Erythroblast (primary cell): ENCODE measurements at regions not wholly inside any gene's neighbourhood (a gene's known extent, or its start where the extent isn't known, plus 50 kb on each side); places are given as distances from the start of the nearest gene placed in this dataset.
"Not testable (repeated sequence)": the region's sequence is repeated elsewhere in the genome, so short reads cannot be mapped to it uniquely, and the experiment has no call there.

Source experiments
- DNase-seq, 2 experiments: peaks; one replicate each; lab custom pipeline; 2025; lab: John Stamatoyannopoulos, UW
- GATA1 ChIP-seq: IDR thresholded peaks from 2 replicates; pipeline ENCODE4 v1.6.1; 2011; ENCODE audit warnings: low read depth, mild to moderate bottlenecking, control low read depth, low read length, moderate library complexity
- POLR2A ChIP-seq: IDR thresholded peaks from 2 replicates; pipeline ENCODE4 v1.6.1; 2011; ENCODE audit warnings: mild to moderate bottlenecking, low read length

DNA sequence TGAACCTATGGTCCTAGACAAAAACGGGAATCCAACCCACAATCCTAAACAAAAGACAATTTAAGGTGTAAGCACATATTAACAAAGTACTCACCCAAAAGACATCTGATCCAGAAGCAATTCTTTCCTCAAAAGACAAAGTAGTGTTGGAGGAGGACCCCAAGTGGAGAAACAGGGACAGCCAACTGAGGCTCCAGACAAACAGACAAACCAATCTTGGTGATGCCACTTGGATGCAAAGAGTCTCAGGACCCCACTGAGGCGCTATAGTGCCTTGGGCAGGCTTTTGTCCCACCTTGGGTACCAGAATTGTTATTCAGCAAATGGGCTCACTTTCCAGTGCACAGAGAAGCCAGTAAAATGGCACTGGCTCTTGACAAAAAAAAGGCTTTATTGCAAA lies 613.8 kb downstream of the DIPK2A start:
- TF ChIP-seq POLR2A (no peak), GATA1 (no peak)
- no peak for DNase-seq

DNA sequence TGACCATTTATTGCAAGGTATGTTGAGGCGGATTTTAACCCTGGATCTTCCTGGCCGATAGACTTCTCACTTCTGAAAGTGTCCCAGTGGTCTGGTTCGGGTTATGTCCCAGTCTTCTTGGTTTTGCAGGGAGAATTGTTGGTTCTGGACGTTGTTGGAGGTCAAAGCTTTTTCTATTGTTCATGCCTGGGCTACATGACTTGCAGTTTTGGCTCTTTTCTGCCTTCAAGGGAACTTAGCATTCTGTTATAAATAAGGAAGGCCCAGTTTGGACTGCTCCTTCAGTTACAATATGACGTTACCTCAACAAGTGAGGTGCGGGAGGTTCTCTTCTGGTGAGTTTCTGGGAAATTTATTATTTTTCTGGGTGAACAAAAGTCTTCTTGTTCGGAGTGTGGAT lies 614.3 kb downstream of the DIPK2A start:
- TF ChIP-seq POLR2A (no peak), GATA1 (no peak)
- DNase-seq, result no peak

DNA sequence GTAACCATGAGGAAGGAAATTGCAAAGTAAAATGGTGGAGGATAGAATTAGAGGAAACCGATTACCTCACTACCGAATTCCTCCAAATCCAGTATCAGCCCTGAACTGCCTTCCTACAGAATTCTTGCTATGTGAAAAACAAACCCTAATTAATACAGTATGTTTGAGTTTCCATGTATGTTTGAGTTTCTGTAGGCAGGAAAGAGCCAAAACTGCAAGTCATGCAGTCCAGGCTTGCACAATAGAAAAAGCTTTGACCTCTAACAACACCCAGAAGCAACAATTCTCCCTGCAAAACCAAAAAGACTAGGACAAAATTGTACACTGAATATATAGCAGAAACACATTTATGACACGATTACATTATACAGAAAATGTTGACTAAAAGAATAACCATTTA lies 614.8 kb downstream of the DIPK2A start:
- TF ChIP-seq GATA1 (no peak), POLR2A (no peak)
- peak in 1 of 2 experiments; percentile 7 for DNase-seq

DNA sequence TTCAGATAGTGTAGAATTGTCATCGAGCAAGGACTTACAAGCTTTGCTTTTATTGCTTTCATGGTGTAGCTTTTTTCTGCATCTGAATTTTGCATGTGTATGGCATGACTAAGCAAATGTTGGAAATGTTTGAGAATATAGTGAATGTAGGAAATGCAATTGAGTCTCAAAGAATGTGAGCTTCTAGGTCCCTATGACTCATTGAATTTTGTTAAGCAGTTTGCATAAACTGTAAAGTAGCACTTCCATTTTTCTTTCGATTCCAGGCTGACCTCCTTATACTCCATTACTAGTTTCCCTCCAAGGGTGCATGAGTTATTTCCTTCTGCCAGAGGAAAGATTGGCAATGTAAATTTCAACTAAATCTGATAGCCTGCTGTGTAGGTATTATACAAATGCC lies 619.2 kb downstream of the DIPK2A start:
- DNase-seq, result no peak
- no peak for TF ChIP-seq GATA1
- no peak for TF ChIP-seq POLR2A

DNA sequence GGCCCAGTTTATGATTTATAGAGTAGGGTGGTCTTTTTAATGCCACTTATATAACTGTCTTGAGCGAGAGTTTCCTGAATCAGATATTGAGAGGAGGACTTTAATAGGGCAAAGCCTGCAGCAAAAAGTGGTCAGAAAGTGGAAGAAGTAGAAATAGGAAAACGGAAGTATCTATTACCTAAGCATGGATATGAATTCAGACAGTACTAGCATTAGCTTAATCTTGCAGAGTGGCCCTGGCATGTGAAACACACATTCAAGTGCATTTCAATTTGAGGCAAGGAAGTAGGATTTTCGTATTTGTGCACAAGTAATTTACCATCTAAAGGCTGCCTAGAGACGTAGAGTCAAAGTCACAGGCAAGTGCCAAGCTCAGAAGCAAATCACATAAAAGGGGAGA lies 622.3 kb downstream of the DIPK2A start:
- no peak for DNase-seq
- TF ChIP-seq POLR2A (no peak), GATA1 (no peak)

DNA sequence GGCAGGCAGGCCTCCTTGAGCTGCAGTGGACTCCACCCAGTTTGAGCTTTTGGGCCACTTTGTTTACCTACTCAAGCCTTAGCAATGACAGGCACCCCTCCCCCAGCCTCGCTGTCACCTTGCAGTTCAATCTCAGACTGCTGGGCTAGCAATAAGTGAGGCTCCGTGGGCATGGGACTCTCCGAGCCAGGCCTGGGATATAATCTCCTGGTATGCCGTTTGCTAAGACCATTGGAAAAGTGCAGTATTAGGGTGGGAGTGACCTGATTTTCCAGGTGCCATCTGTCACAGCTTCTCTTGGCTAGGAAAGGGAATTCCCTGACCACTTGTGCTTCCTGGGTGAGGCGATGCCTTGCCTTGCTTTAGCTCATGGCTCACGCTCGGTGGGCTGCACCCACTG lies 648.6 kb downstream of the DIPK2A start:
- not testable (repeated sequence) for DNase-seq

DNA sequence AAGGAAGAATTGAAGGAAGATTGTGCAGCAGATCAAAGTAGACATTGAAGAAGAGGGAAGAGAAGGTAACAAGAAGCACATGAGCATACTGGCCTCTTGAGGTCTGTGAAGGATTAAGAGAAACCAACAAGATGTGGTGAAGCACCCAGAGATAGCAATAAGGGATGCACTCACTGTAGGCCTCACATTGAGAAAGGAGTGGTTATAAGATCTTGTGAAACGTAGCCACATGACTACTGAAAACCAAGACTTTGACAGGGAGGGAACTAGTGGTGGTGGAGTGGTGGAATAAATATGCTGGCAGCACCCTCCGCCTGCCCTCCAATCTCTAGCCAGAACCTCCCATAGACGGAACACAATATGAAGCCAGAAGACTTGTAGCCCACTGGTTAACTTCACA lies 651.2 kb downstream of the DIPK2A start:
- no peak for TF ChIP-seq GATA1
- no peak for TF ChIP-seq POLR2A
- no peak for DNase-seq

DNA sequence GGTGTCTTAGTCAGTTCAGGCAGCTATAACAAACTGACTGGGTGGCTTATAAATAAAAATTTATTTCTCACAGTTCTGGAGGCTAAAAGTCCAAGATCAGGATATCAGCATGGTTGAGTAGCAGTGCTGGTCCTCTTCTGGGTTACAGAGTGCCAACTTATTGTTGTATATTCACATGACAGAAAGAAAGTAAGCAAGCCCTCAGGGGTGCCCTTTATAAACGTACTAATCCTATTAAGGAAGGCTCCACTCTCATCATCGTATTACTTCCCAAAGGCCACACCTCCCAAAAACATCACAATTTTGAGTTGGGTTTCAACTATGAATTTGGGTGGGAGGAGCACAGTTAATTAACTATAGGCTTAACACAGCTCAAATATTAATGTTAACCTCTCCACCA lies 653.0 kb downstream of the DIPK2A start:
- DNase-seq, result no peak
- TF ChIP-seq GATA1 (no peak), POLR2A (no peak)

DNA sequence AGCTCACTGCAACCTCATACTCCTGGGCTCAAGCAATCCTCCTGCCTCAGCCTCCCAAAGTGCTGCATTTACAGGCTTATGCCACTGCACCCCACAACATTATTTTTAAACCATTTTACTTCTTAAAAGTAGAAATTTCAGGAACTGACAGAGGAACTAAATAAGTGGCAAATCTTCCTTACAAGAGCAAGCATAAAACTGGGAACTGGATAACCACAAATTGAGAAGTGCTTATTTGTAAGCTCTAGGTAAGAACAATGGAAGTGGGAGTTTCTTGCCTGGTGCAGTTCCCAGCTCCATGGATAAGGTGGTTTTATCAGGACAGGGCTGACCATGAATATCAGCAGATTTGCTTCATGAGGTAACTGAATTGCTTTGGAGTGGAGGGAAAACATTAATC lies 655.2 kb downstream of the DIPK2A start:
- TF ChIP-seq POLR2A (no peak), GATA1 (no peak)
- DNase-seq, result no peak

DNA sequence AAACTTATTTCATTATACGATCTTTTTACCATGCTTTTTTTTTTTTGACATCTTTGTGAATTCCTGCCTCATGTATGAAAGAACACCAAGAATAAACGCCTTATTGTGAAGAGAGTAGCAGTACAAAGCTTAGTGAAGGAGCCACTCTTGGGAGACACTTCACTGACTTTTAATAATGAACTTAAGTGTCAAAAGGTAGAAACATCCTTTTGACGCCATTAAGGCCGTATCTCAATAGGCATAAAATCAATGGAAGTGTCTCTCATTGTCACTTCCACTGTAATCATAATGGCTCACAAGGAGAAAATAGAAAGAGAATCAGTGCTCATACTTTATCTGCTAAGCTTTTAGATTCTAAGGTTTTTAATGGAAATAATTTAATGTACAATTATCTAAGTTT lies 657.8 kb downstream of the DIPK2A start:
- no peak for DNase-seq
- TF ChIP-seq GATA1, result no peak
- no peak for TF ChIP-seq POLR2A

DNA sequence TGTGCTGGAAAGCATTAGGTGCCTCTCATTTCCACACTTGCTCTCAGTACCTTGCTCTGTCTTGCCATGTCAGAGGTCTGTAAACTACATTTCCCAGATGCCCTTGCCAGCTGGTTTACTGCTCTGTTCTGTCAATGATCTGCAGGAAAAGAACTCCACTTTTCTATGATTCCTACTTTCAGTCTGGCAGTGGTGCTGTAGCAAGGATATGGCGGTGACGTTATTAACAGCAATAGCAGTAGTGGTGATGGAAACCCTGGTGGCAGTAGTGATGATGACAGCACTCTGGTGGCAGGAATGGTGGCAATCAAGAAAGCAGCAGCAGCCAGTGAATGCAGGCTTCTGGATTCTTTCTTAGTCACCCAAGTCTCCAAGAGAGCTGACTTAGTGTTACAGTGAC lies 665.2 kb downstream of the DIPK2A start:
- no peak for TF ChIP-seq POLR2A
- TF ChIP-seq GATA1, result no peak
- no peak for DNase-seq

DNA sequence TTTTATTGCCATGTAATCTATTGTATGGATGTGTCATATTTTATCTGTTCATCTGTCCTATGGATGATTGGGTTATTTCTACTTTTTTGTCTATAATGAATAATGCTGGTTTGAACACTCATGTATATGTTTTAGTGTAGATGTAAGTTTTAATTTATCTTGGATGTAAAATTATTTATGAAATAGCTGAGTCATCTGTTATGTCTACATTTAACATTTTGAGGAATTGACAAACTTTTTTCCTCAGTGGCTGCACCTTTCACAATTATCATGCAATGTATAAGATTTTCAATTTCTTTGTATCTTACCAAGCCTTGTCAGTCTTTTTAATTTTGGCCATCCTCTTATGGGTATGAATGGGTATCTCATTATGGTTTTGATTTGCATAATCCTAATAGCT lies 666.4 kb downstream of the DIPK2A start:
- DNase-seq, result no peak
- TF ChIP-seq POLR2A (no peak), GATA1 (no peak)

DNA sequence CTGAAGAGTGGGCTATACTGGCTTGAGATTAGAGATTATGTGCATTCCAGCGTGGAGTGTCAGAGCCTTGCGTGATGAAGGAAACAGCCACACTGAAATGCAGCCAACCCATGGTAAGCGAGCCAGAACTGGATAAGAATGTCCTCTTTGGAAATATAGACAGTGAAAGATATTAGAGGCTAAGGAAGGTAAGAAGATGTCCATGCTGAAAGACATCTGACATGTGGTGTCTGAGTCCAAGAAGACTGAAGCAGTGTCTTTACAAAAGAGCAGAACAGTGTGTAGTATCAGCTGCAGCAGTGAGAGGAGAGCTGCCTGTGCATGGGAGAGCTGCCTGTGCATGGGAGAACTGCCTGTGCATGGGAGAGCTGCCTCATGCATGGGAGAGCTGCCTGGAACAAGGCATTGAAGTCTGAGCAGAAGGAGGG lies 672.2 kb downstream of the DIPK2A start:
- no peak for TF ChIP-seq GATA1
- no peak for TF ChIP-seq POLR2A
- DNase-seq, result no peak

DNA sequence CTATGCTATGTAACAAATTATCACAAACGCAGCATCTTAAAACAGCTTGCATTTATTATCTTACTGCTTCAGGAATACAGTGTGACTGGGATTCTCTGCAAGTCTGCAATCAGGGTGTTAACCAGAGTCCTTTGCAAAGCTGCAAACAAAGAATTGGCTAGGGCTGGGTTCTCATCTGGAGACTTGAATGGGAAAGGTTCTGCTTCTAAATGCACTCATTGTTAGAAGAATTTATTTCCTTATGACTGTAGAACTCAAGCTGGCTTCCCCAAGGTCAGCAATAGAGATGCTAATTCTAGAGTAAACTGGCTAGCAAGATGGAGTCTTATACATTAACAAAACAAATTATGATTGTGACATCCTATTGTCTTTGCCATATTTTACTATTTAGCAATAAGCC lies 673.7 kb downstream of the DIPK2A start:
- TF ChIP-seq GATA1 (no peak), POLR2A (no peak)
- DNase-seq, result no peak

DNA sequence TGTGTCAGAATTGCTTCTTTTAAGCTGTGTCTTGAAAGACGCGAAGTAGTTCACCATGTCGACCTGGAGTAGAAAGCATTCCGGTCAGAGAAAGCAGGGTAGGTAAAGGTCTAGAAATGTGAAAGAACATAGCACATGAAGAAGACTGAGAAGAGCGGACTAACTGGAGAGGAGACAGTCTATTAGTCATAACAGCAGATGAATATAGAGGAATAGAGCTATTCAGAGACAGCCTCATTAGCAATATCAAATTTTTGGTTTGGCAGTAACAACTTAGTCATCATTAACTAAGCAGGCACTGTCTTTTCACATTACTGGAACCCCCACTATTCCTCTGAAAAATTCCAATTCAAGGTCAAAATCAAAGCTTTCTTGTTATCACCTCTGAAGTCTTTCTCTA lies 678.8 kb downstream of the DIPK2A start:
- no peak for DNase-seq
- TF ChIP-seq POLR2A, result no peak
- TF ChIP-seq GATA1, result no peak

DNA sequence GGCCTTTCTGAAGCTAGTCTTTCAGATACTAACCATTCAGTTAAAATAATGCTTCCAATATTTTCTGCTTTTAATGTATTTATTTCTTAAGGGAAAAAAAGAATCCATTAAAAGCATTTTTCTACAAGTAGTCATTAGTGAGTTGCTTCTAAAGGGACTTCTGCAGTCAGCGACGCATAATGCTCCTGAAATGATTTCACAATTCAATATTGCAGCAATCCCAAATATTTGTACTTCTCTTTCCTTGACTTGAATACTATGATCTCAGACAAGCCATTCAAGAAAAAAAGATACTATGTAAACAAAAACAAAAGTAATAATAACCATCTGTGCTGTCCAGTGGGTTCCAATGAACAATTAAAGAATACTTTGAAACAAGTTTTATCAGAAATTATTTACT lies 681.0 kb downstream of the DIPK2A start:
- DNase-seq, result no peak
- TF ChIP-seq POLR2A, result no peak

DNA sequence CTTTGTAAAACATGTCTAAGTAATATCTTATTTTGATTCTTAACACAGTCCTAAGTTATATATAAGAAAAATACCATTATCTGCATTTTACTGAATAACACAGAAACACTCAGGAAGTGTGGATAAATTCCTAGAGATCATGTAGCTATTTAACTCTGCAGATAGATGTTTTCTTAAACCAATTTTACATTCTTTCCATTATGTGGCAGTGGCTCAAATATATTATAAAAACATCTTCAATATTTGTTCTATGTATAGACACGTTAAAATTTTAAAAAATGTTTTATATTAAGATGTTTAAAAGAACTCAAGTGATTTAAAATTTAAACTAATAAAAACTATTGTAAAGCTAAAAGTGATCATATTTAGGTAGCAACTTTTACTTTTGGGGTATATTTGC lies 683.8 kb downstream of the DIPK2A start:
- DNase-seq, result no peak

More for the DNA sequence above, 683.8 kb downstream of the DIPK2A start:
- no peak for TF ChIP-seq GATA1
- TF ChIP-seq POLR2A, result no peak
